Fibroblast of the aortic adventitia (primary cell): ENCODE measurements at regions not wholly inside any gene's neighbourhood (a gene's known extent, or its start where the extent isn't known, plus 50 kb on each side); places are given as distances from the start of the nearest gene placed in this dataset.

Experiments used
- DNase-seq: peaks from one replicate; pipeline ENCODE4 v3.0.0-alpha.2; 2010; ENCODE audit warnings: low read depth
- H3K4me3 ChIP-seq: 2 replicates; pipeline ENCODE4 v1.5.1; 2011; ENCODE audit warnings: low read depth, mild to moderate bottlenecking, control low read depth, low read length, moderate library complexity
- CTCF ChIP-seq: IDR thresholded peaks from 2 replicates; pipeline ENCODE4 v1.5.1; 2011; ENCODE audit warnings: mild to moderate bottlenecking, low read length, control low read depth, inconsistent platforms; ENCODE audit not compliant: insufficient read depth

GRCh38 chr10:20958225-20958624 lies 61.1 kb upstream of the NEBL start:
- DNase-seq, result no peak
- no peak overlapping the region for H3K4me3 ChIP-seq
- TF ChIP-seq CTCF, result no peak

- no peak overlapping the region for H3K4me3 ChIP-seq
- DNase-seq, result no peak
- no peak for TF ChIP-seq CTCF
These were observed 60.6 kb upstream of the NEBL start for GRCh38 chr10:20957744-20958143.

- DNase-seq, result no peak
- no peak for TF ChIP-seq CTCF
- no peak overlapping the region for H3K4me3 ChIP-seq
These were observed 59.7 kb upstream of the NEBL start for GRCh38 chr10:20956843-20957242.

- TF ChIP-seq CTCF, result no peak
- H3K4me3 ChIP-seq, result no peak overlapping the region
- DNase-seq, result no peak
These were observed 58.3 kb upstream of the NEBL start for GRCh38 chr10:20955355-20955893.

GRCh38 chr10:20954519-20954918 lies 57.4 kb upstream of the NEBL start:
- no peak for DNase-seq
- no peak overlapping the region for H3K4me3 ChIP-seq
- TF ChIP-seq CTCF, result no peak

- H3K4me3 ChIP-seq, result no peak overlapping the region
- TF ChIP-seq CTCF, result no peak
- no peak for DNase-seq
These were observed 56.0 kb upstream of the NEBL start for GRCh38 chr10:20953120-20953519.

- DNase-seq, result no peak
- TF ChIP-seq CTCF, result no peak
- no peak overlapping the region for H3K4me3 ChIP-seq
These were observed 52.9 kb upstream of the NEBL start for GRCh38 chr10:20949967-20950366.
